IMR-90 (cell line): ENCODE measurements at regions not wholly inside any gene's neighbourhood (a gene's known extent, or its start where the extent isn't known, plus 50 kb on each side); places are given as distances from the start of the nearest gene placed in this dataset.
A peak's percentile ranks its signal among the peaks of the same experiment; 100 is the strongest.

Experiments
- ATAC-seq: fragments of 200-7000 bp; cut with Tn5 transposase; 2 replicates; pipeline ENCODE4 v1.9.1; 2020; ENCODE audit warnings: low read depth, mild to moderate bottlenecking, moderate library complexity
- BruUV-seq: library from RNA; stranded (reverse); fragments of 400-500 nt; replicated peaks from 2 replicates; lab custom pipeline; 2021; lab: Mats Ljungman, UMichigan
- CTCF ChIA-PET: fragments of 300-600 bp; formaldehyde crosslinking; extraction: SDS; loops from one replicate; lab custom pipeline; 2021; ENCODE audit warnings: antibody characterized with exemption; lab: Yijun Ruan, JAX
- POLR2A ChIA-PET: fragments of 300-600 bp; sonication (Branson Sonifier 250); formaldehyde crosslinking; loops from one replicate; lab custom pipeline; 2022; ENCODE audit warnings: antibody characterized with exemption; ENCODE audit not compliant: unreplicated experiment; lab: Charles Lee
- DNase-seq: peaks from one replicate; pipeline ENCODE4 v3.0.0; 2013
- H2AFZ ChIP-seq: replicated peaks from 2 replicates; pipeline ENCODE3; 2013; ENCODE audit warnings: low read length, mild to moderate bottlenecking; ENCODE audit not compliant: poor library complexity
- H2AK5ac ChIP-seq: 2 replicates; pipeline ENCODE4 v1.6.1; 2013; ENCODE audit warnings: low read depth, low read length, inconsistent platforms
- H2AK9ac ChIP-seq: replicated peaks from 2 replicates; pipeline ENCODE3; 2013; ENCODE audit warnings: mild to moderate bottlenecking, low read depth, low read length, moderate library complexity; ENCODE audit not compliant: poor library complexity
- H2BK120ac ChIP-seq: 2 replicates; pipeline ENCODE4 v1.6.1; 2013; ENCODE audit warnings: low read depth, low read length, inconsistent platforms
- H2BK15ac ChIP-seq: 3 replicates; pipeline ENCODE4 v1.6.1; 2013; ENCODE audit warnings: low read depth, low read length, inconsistent platforms
- H2BK20ac ChIP-seq: 2 replicates; pipeline ENCODE4 v1.6.1; 2013; ENCODE audit warnings: low read depth, mild to moderate bottlenecking, inconsistent platforms, low read length, moderate library complexity
- H2BK5ac ChIP-seq: 2 replicates; pipeline ENCODE4 v1.6.1; 2013; ENCODE audit warnings: mild to moderate bottlenecking, low read depth, low read length, inconsistent platforms; ENCODE audit not compliant: poor library complexity, severe bottlenecking
- H3K14ac ChIP-seq: replicated peaks from 2 replicates; pipeline ENCODE4 v1.6.1; 2013; ENCODE audit warnings: low read depth, low read length, inconsistent platforms
- H3K18ac ChIP-seq: 2 replicates; pipeline ENCODE4 v1.6.1; 2013; ENCODE audit warnings: low read depth, low read length, control low read depth
- H3K23ac ChIP-seq: 2 replicates; pipeline ENCODE4 v1.6.1; 2013; ENCODE audit warnings: low read depth, low read length, inconsistent platforms
- H3K27ac ChIP-seq: 2 replicates; pipeline ENCODE4 v1.5.1; 2013; ENCODE audit warnings: mild to moderate bottlenecking, control low read depth, low read length; ENCODE audit not compliant: insufficient read depth
- H3K27me3 ChIP-seq: 2 replicates; pipeline ENCODE4 v1.6.1; 2013; ENCODE audit warnings: low read length; ENCODE audit not compliant: control insufficient read depth, insufficient read depth
- H3K36me3 ChIP-seq: 2 replicates; pipeline ENCODE4 v1.6.1; 2013; ENCODE audit warnings: low read length, mixed read lengths; ENCODE audit not compliant: control insufficient read depth, insufficient read depth
- H3K4ac ChIP-seq: 2 replicates; pipeline ENCODE4 v1.6.1; 2013; ENCODE audit warnings: low read depth, low read length, inconsistent platforms
- H3K4me1 ChIP-seq: 2 replicates; pipeline ENCODE4 v1.6.1; 2013; ENCODE audit warnings: low read length, mixed read lengths; ENCODE audit not compliant: control insufficient read depth, insufficient read depth
- H3K4me2 ChIP-seq: 2 replicates; pipeline ENCODE4 v1.6.1; 2013; ENCODE audit warnings: low read depth, mild to moderate bottlenecking, control low read depth, low read length, moderate library complexity
- H3K4me3 ChIP-seq: 2 replicates; pipeline ENCODE4 v1.5.1; 2013; ENCODE audit warnings: low read depth, mild to moderate bottlenecking, control low read depth, low read length, moderate library complexity; ENCODE audit not compliant: insufficient read depth
- H3K56ac ChIP-seq: 2 replicates; pipeline ENCODE4 v1.6.1; 2013; ENCODE audit warnings: low read length, inconsistent platforms; ENCODE audit not compliant: insufficient read depth; ENCODE audit errors: extremely low read depth
- H3K79me1 ChIP-seq, 2 experiments: 2 replicates each; pipeline ENCODE4 v1.6.1; 2013; ENCODE audit warnings: low read length in 2 of 2, inconsistent platforms in 1 of 2, low read depth in 1 of 2
- H3K9ac ChIP-seq: 2 replicates; pipeline ENCODE4 v1.6.1; 2013; ENCODE audit warnings: low read depth, low read length, control low read depth
- H3K9me1 ChIP-seq: 2 replicates; pipeline ENCODE4 v1.6.1; 2013; ENCODE audit warnings: low read length, inconsistent platforms; ENCODE audit not compliant: insufficient read depth
- H3K9me3 ChIP-seq: 2 replicates; pipeline ENCODE4 v1.6.1; 2013; ENCODE audit warnings: low read length; ENCODE audit not compliant: control insufficient read depth, insufficient read depth
- H4K20me1 ChIP-seq: 2 replicates; pipeline ENCODE4 v1.6.1; 2013; ENCODE audit warnings: low read length, inconsistent platforms; ENCODE audit not compliant: insufficient read depth
- H4K5ac ChIP-seq: 2 replicates; pipeline ENCODE4 v1.6.1; 2013; ENCODE audit warnings: mild to moderate bottlenecking, low read depth, low read length, control low read depth
- H4K8ac ChIP-seq, 2 experiments: 2 replicates each; pipeline ENCODE4 v1.6.1; 2013; ENCODE audit warnings: low read depth in 2 of 2, low read length in 2 of 2, control low read depth in 1 of 2, inconsistent platforms in 1 of 2
- H4K91ac ChIP-seq: 2 replicates; pipeline ENCODE4 v1.6.1; 2013; ENCODE audit warnings: low read depth, low read length, inconsistent platforms; ENCODE audit not compliant: insufficient read depth
- MAFK ChIP-seq: IDR thresholded peaks from 2 replicates; pipeline ENCODE4 v1.6.1; 2012; ENCODE audit warnings: low read depth, low read length, improper control_type of control experiment
- WGBS, 2 experiments: methylation state at CpG; one replicate each; pipeline versions ENCODE4 v1.1.5 to v1.1.7; 2013; ENCODE audit warnings: missing lambda C conversion rate in 2 of 2; ENCODE audit not compliant: insufficient read length in 1 of 2; ENCODE audit errors: extremely low coverage in 2 of 2; 5-methylcytosine and 5-hydroxymethylcytosine counted together
- dilution Hi-C: fragments of 300-500 bp; cut with HindIII; formaldehyde crosslinking; loops from one replicate; pipeline ENCODE4 v1.14.3; 2018; ENCODE audit warnings: low sequenced_read_pairs; ENCODE audit not compliant: unreplicated experiment
- in situ Hi-C: fragments of 300-500 bp; cut with MboI; formaldehyde crosslinking; loops from 3 replicates; pipeline ENCODE4 v1.14.3; 2019; ENCODE audit warnings: low sequenced_read_pairs, inconsistent platforms, mixed read lengths
- intact Hi-C: fragments of 100-400 bp; cut with micrococcal nuclease; formaldehyde crosslinking; loops from 2 replicates; pipeline ENCODE4 v1.10.0; 2022
- TF ChIP-seq, protein P1 (sequence below): fragments of 150-350 bp; IDR thresholded peaks from 2 replicates; pipeline ENCODE4 v1.6.1; 2017; ENCODE audit warnings: mild to moderate bottlenecking, antibody characterized with exemption, low read length, low read depth

DNA sequence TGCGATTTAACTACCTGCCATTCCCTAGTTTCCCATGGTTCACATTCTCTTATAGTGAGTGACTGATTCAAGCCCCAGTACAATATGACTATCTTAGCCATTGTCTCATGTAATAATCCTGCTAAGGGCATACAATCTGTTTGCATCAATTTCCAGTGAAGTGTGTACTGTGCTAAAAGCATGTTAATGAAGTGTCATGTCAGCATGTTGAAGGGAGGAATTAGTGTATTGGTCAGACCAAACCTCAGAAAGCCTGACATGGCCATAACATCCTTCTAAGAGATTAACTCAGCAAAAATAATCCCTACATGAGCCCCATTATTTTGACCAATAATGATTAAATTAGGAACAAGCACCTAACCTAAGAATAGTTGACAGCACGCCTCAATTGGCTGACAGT lies 442.4 kb downstream of the ENC1 start:
- WGBS, 2 experiments = no CpG with 5 or more reads among the region's 2 CpGs
- POLR2A ChIA-PET = no interaction called here
- peak; percentile 68 for TF ChIP-seq MAFK
- TF ChIP-seq, protein P1, sequence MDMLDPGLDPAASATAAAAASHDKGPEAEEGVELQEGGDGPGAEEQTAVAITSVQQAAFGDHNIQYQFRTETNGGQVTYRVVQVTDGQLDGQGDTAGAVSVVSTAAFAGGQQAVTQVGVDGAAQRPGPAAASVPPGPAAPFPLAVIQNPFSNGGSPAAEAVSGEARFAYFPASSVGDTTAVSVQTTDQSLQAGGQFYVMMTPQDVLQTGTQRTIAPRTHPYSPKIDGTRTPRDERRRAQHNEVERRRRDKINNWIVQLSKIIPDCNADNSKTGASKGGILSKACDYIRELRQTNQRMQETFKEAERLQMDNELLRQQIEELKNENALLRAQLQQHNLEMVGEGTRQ = no peak
- Histone ChIP-seq H3K9me1 (peaks cover 12% of the 10 kb centered on the region), H3K9ac (no peak overlapping the region), H2BK120ac (no peak overlapping the region), H3K4me2 (no peak overlapping the region), H3K9me3 (no peaks in the 10 kb centered on the region), H3K27ac (no peak overlapping the region), H2AK9ac (no peak overlapping the region), H3K79me1 (no peaks in the 10 kb centered on the region), H2AFZ (no peak overlapping the region), H3K4me3 (no peak overlapping the region), H2BK5ac (no peak overlapping the region), H4K5ac (no peak overlapping the region), H3K18ac (no peak overlapping the region), H3K36me3 (no peaks in the 10 kb centered on the region), H3K56ac (no peak overlapping the region), H4K20me1 (no peaks in the 10 kb centered on the region), H3K23ac (no peak overlapping the region), H3K4me1 (peaks cover 6% of the 10 kb centered on the region), H4K91ac (no peak overlapping the region), H4K8ac (no peak overlapping the region), H2BK15ac (no peak overlapping the region), H3K14ac (no peak overlapping the region), H3K27me3 (no peaks in the 10 kb centered on the region), H2AK5ac (no peak overlapping the region), H2BK20ac (0 out of 2 replicates have a peak overlapping the region, but pooled peaks have one; percentile 74), H3K4ac (no peak overlapping the region)
- dilution Hi-C loops (no loop called here), intact Hi-C loops (no loop called here), in situ Hi-C loops (no loop called here)
- CTCF ChIA-PET = no interaction called here
- DNase-seq (no peak), ATAC-seq (no peak)
- no TSS peak for BruUV-seq
